ENCODE measurements at regions not wholly inside any gene's neighbourhood (a gene's known extent, or its start where the extent isn't known, plus 50 kb on each side); places are given as distances from the start of the nearest gene placed in this dataset.

DNA sequence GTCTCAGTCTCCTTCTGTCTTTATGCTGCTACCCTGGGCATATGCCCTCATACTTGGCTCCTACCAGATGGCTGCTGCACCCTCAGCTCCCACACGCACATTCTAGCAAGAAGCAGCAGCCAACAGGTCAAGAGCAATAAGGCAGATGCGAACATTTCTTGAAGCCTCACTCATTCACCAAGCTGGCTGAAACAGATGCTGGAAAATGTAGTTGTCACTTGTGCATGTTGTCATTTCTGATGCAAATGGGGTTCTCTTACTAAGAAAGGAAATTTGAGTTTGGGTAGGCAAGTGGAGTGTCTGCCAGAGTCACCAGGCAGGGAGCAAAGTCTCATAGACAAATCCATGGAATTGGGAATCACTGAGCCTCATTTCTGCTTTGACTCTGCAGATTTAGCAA, 57.4 kb upstream of the SORBS2 start:
- CTCF ChIA-PET: no interaction called here
- Mint-ChIP-seq H3K27me3 (ENCODE audit: low read depth) (no peaks in the 10 kb centered on the region), H3K4me1 (peaks cover 48% of the 10 kb centered on the region), H3K4me3 (no peak overlapping the region), H3K9me3 (no peaks in the 10 kb centered on the region), H3K36me3 (no peaks in the 10 kb centered on the region), H3K27ac (no peak overlapping the region)
- DNase-seq (ENCODE audit: low spot score) (no peak), ATAC-seq (no peak)
- TF ChIP-seq, protein P1, sequence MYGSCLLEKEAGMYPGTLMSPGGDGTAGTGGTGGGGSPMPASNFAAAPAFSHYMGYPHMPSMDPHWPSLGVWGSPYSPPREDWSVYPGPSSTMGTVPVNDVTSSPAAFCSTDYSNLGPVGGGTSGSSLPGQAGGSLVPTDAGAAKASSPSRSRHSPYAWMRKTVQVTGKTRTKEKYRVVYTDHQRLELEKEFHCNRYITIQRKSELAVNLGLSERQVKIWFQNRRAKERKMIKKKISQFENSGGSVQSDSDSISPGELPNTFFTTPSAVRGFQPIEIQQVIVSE (CRISPR knock-in tag; IDR thresholded peaks at IDR 0.05; ENCODE audit: borderline replicate concordance): no peak
- TF ChIP-seq ZNF121 (CRISPR knock-in tag; IDR thresholded peaks at IDR 0.05): no peak
- TF ChIP-seq GABPB1 (CRISPR knock-in tag; IDR thresholded peaks at IDR 0.05): no peak
- TF ChIP-seq SMAD4 (CRISPR knock-in tag; IDR thresholded peaks at IDR 0.05): no peak
- TF ChIP-seq, protein P2, sequence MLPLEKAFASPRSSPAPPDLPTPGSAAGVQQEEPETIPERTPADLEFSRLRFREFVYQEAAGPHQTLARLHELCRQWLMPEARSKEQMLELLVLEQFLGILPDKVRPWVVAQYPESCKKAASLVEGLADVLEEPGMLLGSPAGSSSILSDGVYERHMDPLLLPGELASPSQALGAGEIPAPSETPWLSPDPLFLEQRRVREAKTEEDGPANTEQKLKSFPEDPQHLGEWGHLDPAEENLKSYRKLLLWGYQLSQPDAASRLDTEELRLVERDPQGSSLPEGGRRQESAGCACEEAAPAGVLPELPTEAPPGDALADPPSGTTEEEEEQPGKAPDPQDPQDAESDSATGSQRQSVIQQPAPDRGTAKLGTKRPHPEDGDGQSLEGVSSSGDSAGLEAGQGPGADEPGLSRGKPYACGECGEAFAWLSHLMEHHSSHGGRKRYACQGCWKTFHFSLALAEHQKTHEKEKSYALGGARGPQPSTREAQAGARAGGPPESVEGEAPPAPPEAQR (CRISPR knock-in tag; IDR thresholded peaks at IDR 0.05): no peak
- TF ChIP-seq, protein P3, sequence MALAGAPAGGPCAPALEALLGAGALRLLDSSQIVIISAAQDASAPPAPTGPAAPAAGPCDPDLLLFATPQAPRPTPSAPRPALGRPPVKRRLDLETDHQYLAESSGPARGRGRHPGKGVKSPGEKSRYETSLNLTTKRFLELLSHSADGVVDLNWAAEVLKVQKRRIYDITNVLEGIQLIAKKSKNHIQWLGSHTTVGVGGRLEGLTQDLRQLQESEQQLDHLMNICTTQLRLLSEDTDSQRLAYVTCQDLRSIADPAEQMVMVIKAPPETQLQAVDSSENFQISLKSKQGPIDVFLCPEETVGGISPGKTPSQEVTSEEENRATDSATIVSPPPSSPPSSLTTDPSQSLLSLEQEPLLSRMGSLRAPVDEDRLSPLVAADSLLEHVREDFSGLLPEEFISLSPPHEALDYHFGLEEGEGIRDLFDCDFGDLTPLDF (CRISPR knock-in tag; IDR thresholded peaks at IDR 0.05): no peak
- TF ChIP-seq, protein P4, sequence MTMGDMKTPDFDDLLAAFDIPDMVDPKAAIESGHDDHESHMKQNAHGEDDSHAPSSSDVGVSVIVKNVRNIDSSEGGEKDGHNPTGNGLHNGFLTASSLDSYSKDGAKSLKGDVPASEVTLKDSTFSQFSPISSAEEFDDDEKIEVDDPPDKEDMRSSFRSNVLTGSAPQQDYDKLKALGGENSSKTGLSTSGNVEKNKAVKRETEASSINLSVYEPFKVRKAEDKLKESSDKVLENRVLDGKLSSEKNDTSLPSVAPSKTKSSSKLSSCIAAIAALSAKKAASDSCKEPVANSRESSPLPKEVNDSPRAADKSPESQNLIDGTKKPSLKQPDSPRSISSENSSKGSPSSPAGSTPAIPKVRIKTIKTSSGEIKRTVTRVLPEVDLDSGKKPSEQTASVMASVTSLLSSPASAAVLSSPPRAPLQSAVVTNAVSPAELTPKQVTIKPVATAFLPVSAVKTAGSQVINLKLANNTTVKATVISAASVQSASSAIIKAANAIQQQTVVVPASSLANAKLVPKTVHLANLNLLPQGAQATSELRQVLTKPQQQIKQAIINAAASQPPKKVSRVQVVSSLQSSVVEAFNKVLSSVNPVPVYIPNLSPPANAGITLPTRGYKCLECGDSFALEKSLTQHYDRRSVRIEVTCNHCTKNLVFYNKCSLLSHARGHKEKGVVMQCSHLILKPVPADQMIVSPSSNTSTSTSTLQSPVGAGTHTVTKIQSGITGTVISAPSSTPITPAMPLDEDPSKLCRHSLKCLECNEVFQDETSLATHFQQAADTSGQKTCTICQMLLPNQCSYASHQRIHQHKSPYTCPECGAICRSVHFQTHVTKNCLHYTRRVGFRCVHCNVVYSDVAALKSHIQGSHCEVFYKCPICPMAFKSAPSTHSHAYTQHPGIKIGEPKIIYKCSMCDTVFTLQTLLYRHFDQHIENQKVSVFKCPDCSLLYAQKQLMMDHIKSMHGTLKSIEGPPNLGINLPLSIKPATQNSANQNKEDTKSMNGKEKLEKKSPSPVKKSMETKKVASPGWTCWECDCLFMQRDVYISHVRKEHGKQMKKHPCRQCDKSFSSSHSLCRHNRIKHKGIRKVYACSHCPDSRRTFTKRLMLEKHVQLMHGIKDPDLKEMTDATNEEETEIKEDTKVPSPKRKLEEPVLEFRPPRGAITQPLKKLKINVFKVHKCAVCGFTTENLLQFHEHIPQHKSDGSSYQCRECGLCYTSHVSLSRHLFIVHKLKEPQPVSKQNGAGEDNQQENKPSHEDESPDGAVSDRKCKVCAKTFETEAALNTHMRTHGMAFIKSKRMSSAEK (CRISPR knock-in tag; IDR thresholded peaks at IDR 0.05; ENCODE audit: borderline replicate concordance): no peak
- TF ChIP-seq RELA (CRISPR knock-in tag; IDR thresholded peaks at IDR 0.05; ENCODE audit: borderline replicate concordance): no peak
- no peak for TF ChIP-seq ELF4 (CRISPR knock-in tag; IDR thresholded peaks at IDR 0.05; ENCODE audit: low read depth)
- TF ChIP-seq ATF1 (CRISPR knock-in tag; IDR thresholded peaks at IDR 0.05): no peak
- TF ChIP-seq, protein P5, sequence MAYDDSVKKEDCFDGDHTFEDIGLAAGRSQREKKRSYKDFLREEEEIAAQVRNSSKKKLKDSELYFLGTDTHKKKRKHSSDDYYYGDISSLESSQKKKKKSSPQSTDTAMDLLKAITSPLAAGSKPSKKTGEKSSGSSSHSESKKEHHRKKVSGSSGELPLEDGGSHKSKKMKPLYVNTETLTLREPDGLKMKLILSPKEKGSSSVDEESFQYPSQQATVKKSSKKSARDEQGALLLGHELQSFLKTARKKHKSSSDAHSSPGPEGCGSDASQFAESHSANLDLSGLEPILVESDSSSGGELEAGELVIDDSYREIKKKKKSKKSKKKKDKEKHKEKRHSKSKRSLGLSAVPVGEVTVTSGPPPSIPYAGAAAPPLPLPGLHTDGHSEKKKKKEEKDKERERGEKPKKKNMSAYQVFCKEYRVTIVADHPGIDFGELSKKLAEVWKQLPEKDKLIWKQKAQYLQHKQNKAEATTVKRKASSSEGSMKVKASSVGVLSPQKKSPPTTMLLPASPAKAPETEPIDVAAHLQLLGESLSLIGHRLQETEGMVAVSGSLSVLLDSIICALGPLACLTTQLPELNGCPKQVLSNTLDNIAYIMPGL (CRISPR knock-in tag; IDR thresholded peaks at IDR 0.05): no peak
- TF ChIP-seq, protein P6, sequence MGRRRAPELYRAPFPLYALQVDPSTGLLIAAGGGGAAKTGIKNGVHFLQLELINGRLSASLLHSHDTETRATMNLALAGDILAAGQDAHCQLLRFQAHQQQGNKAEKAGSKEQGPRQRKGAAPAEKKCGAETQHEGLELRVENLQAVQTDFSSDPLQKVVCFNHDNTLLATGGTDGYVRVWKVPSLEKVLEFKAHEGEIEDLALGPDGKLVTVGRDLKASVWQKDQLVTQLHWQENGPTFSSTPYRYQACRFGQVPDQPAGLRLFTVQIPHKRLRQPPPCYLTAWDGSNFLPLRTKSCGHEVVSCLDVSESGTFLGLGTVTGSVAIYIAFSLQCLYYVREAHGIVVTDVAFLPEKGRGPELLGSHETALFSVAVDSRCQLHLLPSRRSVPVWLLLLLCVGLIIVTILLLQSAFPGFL (CRISPR knock-in tag; IDR thresholded peaks at IDR 0.05; ENCODE audit: borderline replicate concordance): no peak
- no peak for TF ChIP-seq OVOL2 (CRISPR knock-in tag; IDR thresholded peaks at IDR 0.05; ENCODE audit: borderline replicate concordance)
- TF ChIP-seq, protein P7, sequence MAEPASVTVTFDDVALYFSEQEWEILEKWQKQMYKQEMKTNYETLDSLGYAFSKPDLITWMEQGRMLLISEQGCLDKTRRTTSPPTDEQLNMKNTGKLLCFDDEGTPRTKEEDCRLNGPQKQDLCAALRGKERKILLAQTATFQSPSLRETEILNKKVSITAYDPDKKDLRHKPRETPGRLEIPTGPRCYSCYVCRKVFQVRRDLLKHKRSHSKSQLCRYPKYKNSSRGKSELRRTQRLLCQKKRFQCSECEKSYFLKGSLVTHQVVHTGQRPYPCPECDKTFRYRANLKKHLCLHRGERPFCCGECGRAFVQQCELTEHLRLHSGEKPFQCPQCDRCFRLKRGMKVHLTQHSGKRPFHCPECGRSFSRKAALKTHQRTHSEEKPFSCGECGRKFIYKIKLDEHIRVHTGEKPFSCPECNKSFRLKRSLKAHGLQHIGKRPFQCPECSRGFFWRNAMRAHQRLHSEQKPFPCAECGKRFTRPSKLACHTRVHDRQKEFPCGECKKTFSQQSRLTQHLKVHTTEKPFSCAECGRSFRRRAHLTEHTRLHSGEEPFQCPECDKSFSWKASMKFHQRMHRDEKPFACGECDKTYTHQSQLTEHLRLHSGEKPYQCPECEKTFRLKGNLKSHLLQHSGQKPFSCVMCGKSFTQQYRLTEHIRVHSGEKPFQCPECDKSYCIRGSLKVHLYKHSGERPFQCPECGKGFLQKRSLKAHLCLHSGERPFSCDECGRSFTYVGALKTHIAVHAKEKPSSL (CRISPR knock-in tag; conservative IDR thresholded peaks at IDR 0.05): no peak
- POLR2A ChIA-PET: no interaction called here
